HL-60 (cell line): ENCODE measurements at regions not wholly inside any gene's neighbourhood (a gene's known extent, or its start where the extent isn't known, plus 50 kb on each side); places are given as distances from the start of the nearest gene placed in this dataset.

Experiments used
- TF ChIP-seq, protein P1 (sequence below): IDR thresholded peaks from one replicate; pipeline ENCODE4 v1.5.1; 2011; ENCODE audit warnings: low read length, control low read depth, inconsistent platforms; ENCODE audit not compliant: insufficient read depth
- TF ChIP-seq, protein P2 (sequence below): IDR thresholded peaks from 2 replicates; pipeline ENCODE4 v1.6.1; 2012; ENCODE audit warnings: low read depth; ENCODE audit not compliant: insufficient replicate concordance

DNA sequence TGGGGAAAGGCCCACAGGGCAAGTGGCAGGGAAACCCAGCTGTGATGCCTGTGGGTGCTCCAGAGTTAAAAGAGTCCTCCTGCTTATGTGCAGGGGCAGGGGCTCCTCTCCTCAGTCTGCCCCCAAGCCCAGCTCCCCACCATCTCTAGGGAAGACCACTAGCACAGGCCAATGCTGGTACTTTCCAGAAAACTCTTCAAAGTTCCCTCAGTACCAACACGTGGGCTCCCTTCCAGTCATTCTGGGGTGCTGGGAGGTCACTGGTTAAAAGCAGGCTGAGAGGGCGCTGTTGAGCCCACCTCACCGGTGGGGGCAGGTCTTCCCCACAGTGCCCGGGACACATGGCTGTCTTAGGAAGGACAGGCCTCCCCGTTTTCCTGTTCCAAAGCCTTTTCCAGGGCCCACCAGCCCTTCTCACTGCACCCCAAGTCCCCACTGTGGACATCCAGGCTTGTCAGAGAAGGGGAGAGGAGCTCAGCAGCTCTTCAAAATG is 154.6 kb downstream of the TRIM29 start:
- TF ChIP-seq, protein P1, sequence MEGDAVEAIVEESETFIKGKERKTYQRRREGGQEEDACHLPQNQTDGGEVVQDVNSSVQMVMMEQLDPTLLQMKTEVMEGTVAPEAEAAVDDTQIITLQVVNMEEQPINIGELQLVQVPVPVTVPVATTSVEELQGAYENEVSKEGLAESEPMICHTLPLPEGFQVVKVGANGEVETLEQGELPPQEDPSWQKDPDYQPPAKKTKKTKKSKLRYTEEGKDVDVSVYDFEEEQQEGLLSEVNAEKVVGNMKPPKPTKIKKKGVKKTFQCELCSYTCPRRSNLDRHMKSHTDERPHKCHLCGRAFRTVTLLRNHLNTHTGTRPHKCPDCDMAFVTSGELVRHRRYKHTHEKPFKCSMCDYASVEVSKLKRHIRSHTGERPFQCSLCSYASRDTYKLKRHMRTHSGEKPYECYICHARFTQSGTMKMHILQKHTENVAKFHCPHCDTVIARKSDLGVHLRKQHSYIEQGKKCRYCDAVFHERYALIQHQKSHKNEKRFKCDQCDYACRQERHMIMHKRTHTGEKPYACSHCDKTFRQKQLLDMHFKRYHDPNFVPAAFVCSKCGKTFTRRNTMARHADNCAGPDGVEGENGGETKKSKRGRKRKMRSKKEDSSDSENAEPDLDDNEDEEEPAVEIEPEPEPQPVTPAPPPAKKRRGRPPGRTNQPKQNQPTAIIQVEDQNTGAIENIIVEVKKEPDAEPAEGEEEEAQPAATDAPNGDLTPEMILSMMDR: no peak
- TF ChIP-seq, protein P2, sequence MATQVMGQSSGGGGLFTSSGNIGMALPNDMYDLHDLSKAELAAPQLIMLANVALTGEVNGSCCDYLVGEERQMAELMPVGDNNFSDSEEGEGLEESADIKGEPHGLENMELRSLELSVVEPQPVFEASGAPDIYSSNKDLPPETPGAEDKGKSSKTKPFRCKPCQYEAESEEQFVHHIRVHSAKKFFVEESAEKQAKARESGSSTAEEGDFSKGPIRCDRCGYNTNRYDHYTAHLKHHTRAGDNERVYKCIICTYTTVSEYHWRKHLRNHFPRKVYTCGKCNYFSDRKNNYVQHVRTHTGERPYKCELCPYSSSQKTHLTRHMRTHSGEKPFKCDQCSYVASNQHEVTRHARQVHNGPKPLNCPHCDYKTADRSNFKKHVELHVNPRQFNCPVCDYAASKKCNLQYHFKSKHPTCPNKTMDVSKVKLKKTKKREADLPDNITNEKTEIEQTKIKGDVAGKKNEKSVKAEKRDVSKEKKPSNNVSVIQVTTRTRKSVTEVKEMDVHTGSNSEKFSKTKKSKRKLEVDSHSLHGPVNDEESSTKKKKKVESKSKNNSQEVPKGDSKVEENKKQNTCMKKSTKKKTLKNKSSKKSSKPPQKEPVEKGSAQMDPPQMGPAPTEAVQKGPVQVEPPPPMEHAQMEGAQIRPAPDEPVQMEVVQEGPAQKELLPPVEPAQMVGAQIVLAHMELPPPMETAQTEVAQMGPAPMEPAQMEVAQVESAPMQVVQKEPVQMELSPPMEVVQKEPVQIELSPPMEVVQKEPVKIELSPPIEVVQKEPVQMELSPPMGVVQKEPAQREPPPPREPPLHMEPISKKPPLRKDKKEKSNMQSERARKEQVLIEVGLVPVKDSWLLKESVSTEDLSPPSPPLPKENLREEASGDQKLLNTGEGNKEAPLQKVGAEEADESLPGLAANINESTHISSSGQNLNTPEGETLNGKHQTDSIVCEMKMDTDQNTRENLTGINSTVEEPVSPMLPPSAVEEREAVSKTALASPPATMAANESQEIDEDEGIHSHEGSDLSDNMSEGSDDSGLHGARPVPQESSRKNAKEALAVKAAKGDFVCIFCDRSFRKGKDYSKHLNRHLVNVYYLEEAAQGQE: no peak
